Stimulated activated effector memory CD8-positive, alpha-beta T cell treated with anti-CD3 and anti-CD28 coated beads, Interleukin-12 subunit alpha, Interleukin-12 subunit beta, amount 100 ng/mL, for 72 hours (primary cell): ENCODE measurements at regions not wholly inside any gene's neighbourhood (a gene's known extent, or its start where the extent isn't known, plus 50 kb on each side); places are given as distances from the start of the nearest gene placed in this dataset.

Experiments used
- ATAC-seq: fragments of 150-1000 bp; cut with Tn5 transposase; 2 replicates; pipeline ENCODE4 v1.10.0; 2021
- DNase-seq, 2 donors: peaks; one replicate each; pipeline ENCODE4 v3.0.0; 2021 to 2022; ENCODE audit warnings: low spot score in 2 of 2
- H3K27ac Mint-ChIP-seq: one replicate; pipeline ENCODE4 v1.8.0; 2022; ENCODE audit warnings: mild to moderate bottlenecking, mixed read lengths
- H3K36me3 Mint-ChIP-seq: one replicate; pipeline ENCODE4 v1.8.0; 2022; ENCODE audit warnings: mild to moderate bottlenecking, mixed read lengths
- H3K4me1 Mint-ChIP-seq: one replicate; pipeline ENCODE4 v1.8.0; 2022; ENCODE audit warnings: mixed read lengths
- H3K4me3 Mint-ChIP-seq: one replicate; pipeline ENCODE4 v1.8.0; 2022; ENCODE audit warnings: mild to moderate bottlenecking, mixed read lengths
- H3K9me3 Mint-ChIP-seq: one replicate; pipeline ENCODE4 v1.8.0; 2022; ENCODE audit warnings: mixed read lengths

GRCh38 chr18:47480166-47480565, 228.7 kb upstream of the SKOR2 start:
- DNase-seq (no peak), ATAC-seq (peak; percentile 9)
- H3K9me3 Mint-ChIP-seq = no peaks in the 10 kb centered on the region
- no peak overlapping the region for H3K4me3 Mint-ChIP-seq
- H3K27ac Mint-ChIP-seq = no peak overlapping the region
- no peaks in the 10 kb centered on the region for H3K4me1 Mint-ChIP-seq
- H3K36me3 Mint-ChIP-seq = no peaks in the 10 kb centered on the region

- H3K27ac Mint-ChIP-seq = no peak overlapping the region
- ATAC-seq (no peak), DNase-seq (no peak)
- no peaks in the 10 kb centered on the region for H3K36me3 Mint-ChIP-seq
- no peak overlapping the region for H3K4me3 Mint-ChIP-seq
- no peaks in the 10 kb centered on the region for H3K4me1 Mint-ChIP-seq
- H3K9me3 Mint-ChIP-seq = no peaks in the 10 kb centered on the region
These were observed 220.3 kb upstream of the SKOR2 start for GRCh38 chr18:47471784-47472183.

GRCh38 chr18:47470941-47471340, 219.5 kb upstream of the SKOR2 start:
- H3K36me3 Mint-ChIP-seq = no peaks in the 10 kb centered on the region
- DNase-seq (no peak), ATAC-seq (no peak)
- no peak overlapping the region for H3K27ac Mint-ChIP-seq
- H3K4me3 Mint-ChIP-seq = no peak overlapping the region
- no peaks in the 10 kb centered on the region for H3K4me1 Mint-ChIP-seq
- H3K9me3 Mint-ChIP-seq = no peaks in the 10 kb centered on the region

GRCh38 chr18:47469576-47469975, 218.1 kb upstream of the SKOR2 start:
- Mint-ChIP-seq H3K36me3 (no peaks in the 10 kb centered on the region), H3K9me3 (no peaks in the 10 kb centered on the region), H3K4me3 (no peak overlapping the region), H3K27ac (no peak overlapping the region), H3K4me1 (no peaks in the 10 kb centered on the region)
- ATAC-seq = no peak
- no peak for DNase-seq

GRCh38 chr18:47461977-47462376, 210.5 kb upstream of the SKOR2 start:
- Mint-ChIP-seq H3K27ac (no peak overlapping the region), H3K4me1 (no peaks in the 10 kb centered on the region), H3K36me3 (no peaks in the 10 kb centered on the region), H3K4me3 (no peak overlapping the region), H3K9me3 (no peaks in the 10 kb centered on the region)
- no peak for ATAC-seq
- no peak for DNase-seq

- no peaks in the 10 kb centered on the region for H3K9me3 Mint-ChIP-seq
- DNase-seq = no peak
These were observed 210.0 kb upstream of the SKOR2 start for GRCh38 chr18:47461406-47461948.

GRCh38 chr18:47458483-47458882, 207.0 kb upstream of the SKOR2 start:
- H3K27ac Mint-ChIP-seq = no peak overlapping the region
- H3K9me3 Mint-ChIP-seq = no peaks in the 10 kb centered on the region

More at GRCh38 chr18:47461406-47461948, 210.0 kb upstream of the SKOR2 start:
- no peak for ATAC-seq
- no peak overlapping the region for H3K4me3 Mint-ChIP-seq
- no peaks in the 10 kb centered on the region for H3K4me1 Mint-ChIP-seq
- H3K36me3 Mint-ChIP-seq = no peaks in the 10 kb centered on the region
- H3K27ac Mint-ChIP-seq = no peak overlapping the region

GRCh38 chr18:47457614-47458013, 206.2 kb upstream of the SKOR2 start:
- no peak for ATAC-seq
- H3K9me3 Mint-ChIP-seq = no peaks in the 10 kb centered on the region
- H3K4me1 Mint-ChIP-seq = no peaks in the 10 kb centered on the region
- no peak for DNase-seq
- H3K27ac Mint-ChIP-seq = no peak overlapping the region
- H3K4me3 Mint-ChIP-seq = no peak overlapping the region
- H3K36me3 Mint-ChIP-seq = no peaks in the 10 kb centered on the region

More at GRCh38 chr18:47458483-47458882, 207.0 kb upstream of the SKOR2 start:
- H3K4me1 Mint-ChIP-seq = no peaks in the 10 kb centered on the region
- ATAC-seq (no peak), DNase-seq (no peak)
- H3K36me3 Mint-ChIP-seq = no peaks in the 10 kb centered on the region
- H3K4me3 Mint-ChIP-seq = no peak overlapping the region

GRCh38 chr18:47453038-47453437, 201.6 kb upstream of the SKOR2 start:
- H3K36me3 Mint-ChIP-seq = no peaks in the 10 kb centered on the region
- no peaks in the 10 kb centered on the region for H3K4me1 Mint-ChIP-seq
- H3K4me3 Mint-ChIP-seq = no peak overlapping the region
- no peaks in the 10 kb centered on the region for H3K9me3 Mint-ChIP-seq
- no peak for DNase-seq
- no peak overlapping the region for H3K27ac Mint-ChIP-seq
- no peak for ATAC-seq

GRCh38 chr18:47448956-47449355, 197.5 kb upstream of the SKOR2 start:
- no peaks in the 10 kb centered on the region for H3K9me3 Mint-ChIP-seq
- DNase-seq (no peak), ATAC-seq (no peak)
- no peaks in the 10 kb centered on the region for H3K36me3 Mint-ChIP-seq
- H3K4me1 Mint-ChIP-seq = no peaks in the 10 kb centered on the region
- no peak overlapping the region for H3K27ac Mint-ChIP-seq
- H3K4me3 Mint-ChIP-seq = no peak overlapping the region

- DNase-seq = no peak
- no peak for ATAC-seq
- no peak overlapping the region for H3K27ac Mint-ChIP-seq
- H3K4me3 Mint-ChIP-seq = no peak overlapping the region
- H3K36me3 Mint-ChIP-seq = no peaks in the 10 kb centered on the region
- H3K4me1 Mint-ChIP-seq = no peaks in the 10 kb centered on the region
- H3K9me3 Mint-ChIP-seq = peaks cover 2% of the 10 kb centered on the region
These were observed 190.5 kb upstream of the SKOR2 start for GRCh38 chr18:47441914-47442313.

GRCh38 chr18:47438001-47438400, 186.5 kb upstream of the SKOR2 start:
- Mint-ChIP-seq H3K9me3 (peaks cover 2% of the 10 kb centered on the region), H3K4me3 (no peak overlapping the region), H3K36me3 (no peaks in the 10 kb centered on the region), H3K27ac (no peak overlapping the region), H3K4me1 (no peaks in the 10 kb centered on the region)
- DNase-seq = no peak
- ATAC-seq = no peak

GRCh38 chr18:47436871-47437270, 185.4 kb upstream of the SKOR2 start:
- no peak overlapping the region for H3K4me3 Mint-ChIP-seq
- no peaks in the 10 kb centered on the region for H3K4me1 Mint-ChIP-seq
- DNase-seq = no peak
- H3K27ac Mint-ChIP-seq = no peak overlapping the region
- H3K36me3 Mint-ChIP-seq = no peaks in the 10 kb centered on the region
- peaks cover 2% of the 10 kb centered on the region for H3K9me3 Mint-ChIP-seq
- ATAC-seq = no peak

- Mint-ChIP-seq H3K4me1 (no peaks in the 10 kb centered on the region), H3K36me3 (no peaks in the 10 kb centered on the region), H3K27ac (no peak overlapping the region), H3K9me3 (peaks cover 2% of the 10 kb centered on the region), H3K4me3 (no peak overlapping the region)
- DNase-seq (no peak), ATAC-seq (no peak)
These were observed 182.8 kb upstream of the SKOR2 start for GRCh38 chr18:47434214-47434746.

GRCh38 chr18:47427923-47428637, 176.6 kb upstream of the SKOR2 start:
- no peaks in the 10 kb centered on the region for H3K4me1 Mint-ChIP-seq
- ATAC-seq (no peak), DNase-seq (no peak)
- no peaks in the 10 kb centered on the region for H3K9me3 Mint-ChIP-seq
- no peak overlapping the region for H3K27ac Mint-ChIP-seq
- no peaks in the 10 kb centered on the region for H3K36me3 Mint-ChIP-seq
- no peak overlapping the region for H3K4me3 Mint-ChIP-seq

GRCh38 chr18:47427072-47427471, 175.6 kb upstream of the SKOR2 start:
- Mint-ChIP-seq H3K27ac (no peak overlapping the region), H3K9me3 (no peaks in the 10 kb centered on the region)
- ATAC-seq = no peak

More at GRCh38 chr18:47427072-47427471, 175.6 kb upstream of the SKOR2 start:
- no peaks in the 10 kb centered on the region for H3K4me1 Mint-ChIP-seq
- no peak overlapping the region for H3K4me3 Mint-ChIP-seq
- DNase-seq = no peak
- no peaks in the 10 kb centered on the region for H3K36me3 Mint-ChIP-seq
